Neural progenitor cell (in vitro differentiated cells): ENCODE measurements at regions not wholly inside any gene's neighbourhood (a gene's known extent, or its start where the extent isn't known, plus 50 kb on each side); places are given as distances from the start of the nearest gene placed in this dataset.

ENCODE experiments used
- DNase-seq: peaks from one replicate; pipeline ENCODE4 v3.0.0-alpha.2; 2016; ENCODE audit warnings: low spot score
- H2AFZ ChIP-seq: fragments of 200-600 bp; sonication (generic); replicated peaks from 2 replicates; pipeline ENCODE4 v1.6.1; 2016; ENCODE audit warnings: antibody characterized with exemption
- H3F3A ChIP-seq: fragments of 200-600 bp; sonication (generic); 2 replicates; pipeline ENCODE4 v1.6.1; 2016; ENCODE audit warnings: antibody characterized with exemption, low read depth
- H3K27ac ChIP-seq: fragments of 200-600 bp; sonication (generic); 2 replicates; pipeline ENCODE4 v1.5.1; 2016; ENCODE audit warnings: mild to moderate bottlenecking
- H3K27me3 ChIP-seq: fragments of 200-600 bp; sonication (generic); 2 replicates; pipeline ENCODE4 v1.6.1; 2016; ENCODE audit warnings: mild to moderate bottlenecking, moderate library complexity
- H3K36me3 ChIP-seq: fragments of 200-600 bp; sonication (generic); 2 replicates; pipeline ENCODE4 v1.5.1; 2016
- H3K4me1 ChIP-seq: fragments of 200-600 bp; sonication (generic); 2 replicates; pipeline ENCODE4 v1.6.1; 2016; ENCODE audit warnings: mixed run types
- H3K4me2 ChIP-seq: fragments of 200-600 bp; sonication (generic); 2 replicates; pipeline ENCODE4 v1.6.1; 2016
- H3K4me3 ChIP-seq: fragments of 200-600 bp; sonication (generic); 2 replicates; pipeline ENCODE4 v1.5.1; 2016
- H3K79me2 ChIP-seq: fragments of 200-600 bp; sonication (generic); 2 replicates; pipeline ENCODE4 v1.6.1; 2016; ENCODE audit warnings: low read depth
- H3K9ac ChIP-seq: fragments of 200-600 bp; sonication (generic); 2 replicates; pipeline ENCODE4 v1.6.1; 2016
- H3K9me3 ChIP-seq: fragments of 200-600 bp; sonication (generic); 2 replicates; pipeline ENCODE4 v1.5.1; 2016; ENCODE audit warnings: low read depth
- H4K20me1 ChIP-seq: fragments of 200-600 bp; sonication (generic); 2 replicates; pipeline ENCODE4 v1.6.1; 2016; ENCODE audit warnings: low read depth
- H3K27ac Mint-ChIP-seq: 3 replicates; pipeline ENCODE4 v1.8.0; 2021; ENCODE audit warnings: mixed read lengths
- H3K27me3 Mint-ChIP-seq: 2 replicates; pipeline ENCODE4 v1.8.0; 2022; ENCODE audit warnings: low read depth, mild to moderate bottlenecking, inconsistent platforms, moderate library complexity, mixed read lengths; ENCODE audit not compliant: insufficient read depth
- H3K36me3 Mint-ChIP-seq: 3 replicates; pipeline ENCODE4 v1.8.0; 2021; ENCODE audit warnings: mixed read lengths
- H3K4me1 Mint-ChIP-seq: 3 replicates; pipeline ENCODE4 v1.8.0; 2021; ENCODE audit warnings: mixed read lengths
- H3K4me3 Mint-ChIP-seq: 3 replicates; pipeline ENCODE4 v1.8.0; 2021; ENCODE audit warnings: mild to moderate bottlenecking, moderate library complexity, mixed read lengths
- H3K9me3 Mint-ChIP-seq: 3 replicates; pipeline ENCODE4 v1.8.0; 2020; ENCODE audit warnings: mixed read lengths
- EZH2 ChIP-seq: fragments of 200-600 bp; sonication (generic); IDR thresholded peaks from 2 replicates; pipeline ENCODE4 v1.6.1; 2017; ENCODE audit warnings: antibody characterized with exemption, mild to moderate bottlenecking, moderate library complexity
- EZH2phosphoT487 ChIP-seq: fragments of 200-600 bp; sonication (generic); IDR thresholded peaks from 2 replicates; pipeline ENCODE4 v1.6.1; 2017; ENCODE audit warnings: antibody characterized with exemption
- TF ChIP-seq, protein P1 (sequence below): fragments of 200-600 bp; sonication (generic); IDR thresholded peaks from 2 replicates; pipeline ENCODE4 v1.5.1; 2017; ENCODE audit warnings: antibody characterized with exemption, mild to moderate bottlenecking

- H3K27me3 Mint-ChIP-seq = peaks cover 3% of the 10 kb centered on the region
- TF ChIP-seq, protein P1, sequence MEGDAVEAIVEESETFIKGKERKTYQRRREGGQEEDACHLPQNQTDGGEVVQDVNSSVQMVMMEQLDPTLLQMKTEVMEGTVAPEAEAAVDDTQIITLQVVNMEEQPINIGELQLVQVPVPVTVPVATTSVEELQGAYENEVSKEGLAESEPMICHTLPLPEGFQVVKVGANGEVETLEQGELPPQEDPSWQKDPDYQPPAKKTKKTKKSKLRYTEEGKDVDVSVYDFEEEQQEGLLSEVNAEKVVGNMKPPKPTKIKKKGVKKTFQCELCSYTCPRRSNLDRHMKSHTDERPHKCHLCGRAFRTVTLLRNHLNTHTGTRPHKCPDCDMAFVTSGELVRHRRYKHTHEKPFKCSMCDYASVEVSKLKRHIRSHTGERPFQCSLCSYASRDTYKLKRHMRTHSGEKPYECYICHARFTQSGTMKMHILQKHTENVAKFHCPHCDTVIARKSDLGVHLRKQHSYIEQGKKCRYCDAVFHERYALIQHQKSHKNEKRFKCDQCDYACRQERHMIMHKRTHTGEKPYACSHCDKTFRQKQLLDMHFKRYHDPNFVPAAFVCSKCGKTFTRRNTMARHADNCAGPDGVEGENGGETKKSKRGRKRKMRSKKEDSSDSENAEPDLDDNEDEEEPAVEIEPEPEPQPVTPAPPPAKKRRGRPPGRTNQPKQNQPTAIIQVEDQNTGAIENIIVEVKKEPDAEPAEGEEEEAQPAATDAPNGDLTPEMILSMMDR = no peak
- TF ChIP-seq EZH2 = no peak
- no peak for TF ChIP-seq EZH2phosphoT487
- H3K4me2 ChIP-seq = peak overlapping the region; percentile 43
Observed at GRCh38 chr6:18335948-18336347, 51.2 kb upstream of the RNF144B start.

DNA sequence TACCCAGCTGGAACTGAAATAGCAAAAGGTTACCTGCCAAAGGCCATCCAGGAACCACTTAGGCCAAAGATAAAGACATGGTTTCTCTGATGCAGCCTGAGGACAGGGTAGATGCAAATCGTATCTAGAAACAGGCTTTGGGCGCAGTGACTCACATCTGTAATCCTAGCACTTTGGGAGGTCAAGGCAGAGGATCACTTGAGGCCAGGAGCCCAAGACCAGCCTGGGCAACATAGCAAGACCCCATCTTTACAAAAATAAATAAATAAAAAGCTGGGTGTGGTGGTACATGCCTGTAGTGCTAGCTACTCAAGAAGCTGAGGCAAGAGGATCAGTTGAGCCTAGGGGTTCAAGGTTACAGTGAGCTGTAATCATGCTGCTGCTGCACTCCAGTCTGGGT lies 52.9 kb upstream of the RNF144B start:
- H3K9me3 Mint-ChIP-seq = no peaks in the 10 kb centered on the region
- H2AFZ ChIP-seq = no peak overlapping the region
- no peak overlapping the region for H3K27ac Mint-ChIP-seq
- TF ChIP-seq EZH2phosphoT487 (no peak), EZH2 (no peak)
- H3K79me2 ChIP-seq = no peaks in the 10 kb centered on the region
- H3K36me3 Mint-ChIP-seq = no peaks in the 10 kb centered on the region
- no peak for DNase-seq
- H3K4me2 ChIP-seq = no peak overlapping the region
- no peaks in the 10 kb centered on the region for H3K36me3 ChIP-seq
- H3K4me1 Mint-ChIP-seq = peaks cover 24% of the 10 kb centered on the region
- no peak overlapping the region for H3K4me3 ChIP-seq
- no peaks in the 10 kb centered on the region for H4K20me1 ChIP-seq
- H3K27ac ChIP-seq = no peak overlapping the region
- no peaks in the 10 kb centered on the region for H3K9me3 ChIP-seq
- H3F3A ChIP-seq = no peaks in the 10 kb centered on the region
- H3K27me3 Mint-ChIP-seq = peaks cover 3% of the 10 kb centered on the region
- H3K4me1 ChIP-seq = peaks cover 12% of the 10 kb centered on the region
- H3K4me3 Mint-ChIP-seq = no peak overlapping the region
- H3K27me3 ChIP-seq = no peaks in the 10 kb centered on the region
- no peak overlapping the region for H3K9ac ChIP-seq

More at GRCh38 chr6:18335948-18336347, 51.2 kb upstream of the RNF144B start:
- H3K4me1 ChIP-seq = peaks cover 12% of the 10 kb centered on the region
- H3F3A ChIP-seq = no peaks in the 10 kb centered on the region
- no peaks in the 10 kb centered on the region for H3K9me3 ChIP-seq
- H4K20me1 ChIP-seq = no peaks in the 10 kb centered on the region
- no peak overlapping the region for H2AFZ ChIP-seq
- H3K4me1 Mint-ChIP-seq = peaks cover 20% of the 10 kb centered on the region
- H3K27ac ChIP-seq = no peak overlapping the region
- H3K79me2 ChIP-seq = no peaks in the 10 kb centered on the region
- no peaks in the 10 kb centered on the region for H3K27me3 ChIP-seq
- no peaks in the 10 kb centered on the region for H3K9me3 Mint-ChIP-seq
- H3K4me3 Mint-ChIP-seq = no peak overlapping the region
- H3K36me3 Mint-ChIP-seq = no peaks in the 10 kb centered on the region
- no peak overlapping the region for H3K27ac Mint-ChIP-seq
- H3K36me3 ChIP-seq = no peaks in the 10 kb centered on the region
- H3K4me3 ChIP-seq = no peak overlapping the region
- H3K9ac ChIP-seq = no peak overlapping the region
- DNase-seq = no peak

DNA sequence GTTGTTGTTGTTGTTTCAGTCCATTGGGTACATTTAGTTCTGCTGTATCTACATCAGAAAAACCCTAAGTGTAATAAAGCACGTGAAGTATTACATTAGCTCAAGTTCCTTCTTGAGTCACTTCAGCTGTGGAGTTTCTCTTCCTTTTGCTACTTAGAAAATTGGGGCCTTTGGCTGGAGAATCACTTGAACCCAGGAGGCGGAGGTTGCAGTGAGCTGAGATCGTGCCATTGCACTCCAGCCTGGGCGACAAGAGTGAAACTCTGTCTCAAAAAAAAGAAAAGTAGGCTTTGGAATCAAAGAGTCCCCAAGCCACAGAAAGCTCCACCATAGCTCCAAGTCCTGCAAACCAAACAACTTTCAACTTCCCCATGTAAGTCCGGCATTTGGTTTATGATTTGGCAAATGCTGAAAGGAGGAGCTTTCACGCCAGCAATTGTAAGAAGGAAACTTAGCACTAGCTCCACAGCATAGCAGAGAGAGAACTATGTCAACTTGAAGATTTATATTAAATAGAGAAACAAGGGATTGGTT lies 56.5 kb upstream of the RNF144B start:
- H3K9me3 ChIP-seq = no peaks in the 10 kb centered on the region
- no peak overlapping the region for H3K4me2 ChIP-seq
- H3K27ac Mint-ChIP-seq = peak overlapping the region; percentile 11
- no peak overlapping the region for H2AFZ ChIP-seq
- no peaks in the 10 kb centered on the region for H3K27me3 ChIP-seq
- no peaks in the 10 kb centered on the region for H3K36me3 ChIP-seq
- no peaks in the 10 kb centered on the region for H3K36me3 Mint-ChIP-seq
- DNase-seq = no peak
- no peaks in the 10 kb centered on the region for H4K20me1 ChIP-seq
- no peak overlapping the region for H3K4me3 Mint-ChIP-seq
- no peaks in the 10 kb centered on the region for H3K27me3 Mint-ChIP-seq
- TF ChIP-seq EZH2phosphoT487 = no peak
- no peak for TF ChIP-seq EZH2
- TF ChIP-seq, protein P1 = no peak
- H3K27ac ChIP-seq = no peak overlapping the region
- no peak overlapping the region for H3K9ac ChIP-seq
- H3K9me3 Mint-ChIP-seq = no peaks in the 10 kb centered on the region
- H3K79me2 ChIP-seq = no peaks in the 10 kb centered on the region
- H3K4me3 ChIP-seq = no peak overlapping the region
- no peaks in the 10 kb centered on the region for H3K4me1 ChIP-seq
- no peaks in the 10 kb centered on the region for H3F3A ChIP-seq
- H3K4me1 Mint-ChIP-seq = peaks cover 15% of the 10 kb centered on the region

DNA sequence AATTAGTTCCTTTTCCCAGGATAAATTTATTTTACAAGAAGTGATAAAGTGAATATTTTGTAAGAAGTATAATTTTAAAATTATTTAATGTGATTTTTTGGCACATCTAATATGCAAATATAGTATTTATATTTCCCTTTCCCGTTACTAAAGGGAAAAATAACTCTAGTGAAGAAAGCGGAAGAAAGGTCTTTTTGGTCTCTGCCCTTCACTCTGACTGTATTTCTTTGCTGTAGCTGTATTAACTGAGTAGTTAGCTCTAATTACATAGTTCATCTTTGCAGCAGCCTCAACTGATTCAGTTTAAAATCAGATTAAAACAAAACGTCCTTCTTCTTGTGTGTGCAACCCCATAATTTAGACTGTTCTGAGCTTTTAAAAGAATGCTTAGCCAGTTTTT lies 57.4 kb upstream of the RNF144B start:
- TF ChIP-seq, protein P1 = no peak
- no peak overlapping the region for H3K4me3 Mint-ChIP-seq
- H4K20me1 ChIP-seq = no peaks in the 10 kb centered on the region
- no peaks in the 10 kb centered on the region for H3K36me3 ChIP-seq
- H3K36me3 Mint-ChIP-seq = no peaks in the 10 kb centered on the region
- no peak for DNase-seq
- no peaks in the 10 kb centered on the region for H3K79me2 ChIP-seq
- H3F3A ChIP-seq = no peaks in the 10 kb centered on the region
- H3K4me1 ChIP-seq = no peaks in the 10 kb centered on the region
- H2AFZ ChIP-seq = no peak overlapping the region
- no peaks in the 10 kb centered on the region for H3K27me3 ChIP-seq
- H3K4me2 ChIP-seq = no peak overlapping the region
- no peaks in the 10 kb centered on the region for H3K27me3 Mint-ChIP-seq
- H3K4me3 ChIP-seq = no peak overlapping the region
- no peaks in the 10 kb centered on the region for H3K9me3 Mint-ChIP-seq
- no peak overlapping the region for H3K27ac Mint-ChIP-seq
- H3K4me1 Mint-ChIP-seq = peaks cover 13% of the 10 kb centered on the region
- H3K27ac ChIP-seq = no peak overlapping the region
- H3K9me3 ChIP-seq = no peaks in the 10 kb centered on the region
- H3K9ac ChIP-seq = no peak overlapping the region
